ENCODE measurements at regions not wholly inside any gene's neighbourhood (a gene's known extent, or its start where the extent isn't known, plus 50 kb on each side); places are given as distances from the start of the nearest gene placed in this dataset.

GRCh38 chr3:181614878-181615277 lies 96.8 kb upstream of the SOX2 start:
- Histone ChIP-seq H3K4me1 (no peaks in the 10 kb centered on the region), H3K27ac (no peak overlapping the region), H3K27me3 (no peaks in the 10 kb centered on the region), H3K9me3 (no peaks in the 10 kb centered on the region), H3K4me3 (no peak overlapping the region), H3K36me3 (no peaks in the 10 kb centered on the region)
- intact Hi-C loops (cut with DNase I): no loop called here
- DNase-seq (no peak), ATAC-seq (no peak)
- TF ChIP-seq POLR2A (IDR thresholded peaks at IDR 0.05): no peak

GRCh38 chr3:181613813-181614212 lies 97.9 kb upstream of the SOX2 start:
- DNase-seq: no peak
- no peak for ATAC-seq
- Histone ChIP-seq H3K36me3 (no peaks in the 10 kb centered on the region), H3K4me3 (no peak overlapping the region), H3K27me3 (no peaks in the 10 kb centered on the region), H3K4me1 (peaks cover 0 to 2% (median 0%) of the 10 kb centered on the region in 12 donors), H3K27ac (no peak overlapping the region), H3K9me3 (no peaks in the 10 kb centered on the region)
- TF ChIP-seq POLR2A (IDR thresholded peaks at IDR 0.05) (no peak), CTCF (IDR thresholded peaks at IDR 0.05) (no peak)
- intact Hi-C loops (cut with DNase I): no loop called here
- 46 to 60% (median 54%) methylated on average over 1 of the region's 1 CpG for WGBS, 4 donors

- WGBS, 4 donors: 76 to 84% (median 78%) methylated on average over 1 of the region's 1 CpG
- no peak for TF ChIP-seq CTCF (IDR thresholded peaks at IDR 0.05)
- TF ChIP-seq POLR2A (IDR thresholded peaks at IDR 0.05): no peak
- no peaks in the 10 kb centered on the region for H3K27me3 ChIP-seq
- no peak overlapping the region for H3K27ac ChIP-seq
- no peaks in the 10 kb centered on the region for H3K9me3 ChIP-seq
- peaks cover 0 to 3% (median 0%) of the 10 kb centered on the region in 12 donors for H3K4me1 ChIP-seq
- no peak overlapping the region for H3K4me3 ChIP-seq
- intact Hi-C loops (cut with DNase I): no loop called here
- DNase-seq: no peak
- no peak for ATAC-seq
- H3K36me3 ChIP-seq: no peaks in the 10 kb centered on the region
Observed at GRCh38 chr3:181613191-181613590, 98.5 kb upstream of the SOX2 start.

GRCh38 chr3:181610973-181611265 lies 100.8 kb upstream of the SOX2 start:
- Histone ChIP-seq H3K27me3 (no peaks in the 10 kb centered on the region), H3K9me3 (no peaks in the 10 kb centered on the region), H3K4me3 (no peak overlapping the region), H3K4me1 (peaks cover 0 to 3% (median 0%) of the 10 kb centered on the region in 12 donors), H3K36me3 (no peaks in the 10 kb centered on the region), H3K27ac (no peak overlapping the region)
- intact Hi-C loops (cut with DNase I): no loop called here
- 82 to 92% (median 86%) methylated on average over 2 of the region's 2 CpGs for WGBS, 4 donors
- ATAC-seq (no peak), DNase-seq (no peak)
- no peak for TF ChIP-seq CTCF (IDR thresholded peaks at IDR 0.05)
- no peak for TF ChIP-seq POLR2A (IDR thresholded peaks at IDR 0.05)

- TF ChIP-seq CTCF (IDR thresholded peaks at IDR 0.05) (no peak), POLR2A (IDR thresholded peaks at IDR 0.05) (no peak)
- DNase-seq: no peak
- 64 to 74% (median 67%) methylated on average over 4 of the region's 4 CpGs for WGBS, 4 donors
- Histone ChIP-seq H3K4me3 (no peak overlapping the region), H3K4me1 (peaks cover 0 to 3% (median 0%) of the 10 kb centered on the region in 12 donors), H3K9me3 (no peaks in the 10 kb centered on the region), H3K36me3 (no peaks in the 10 kb centered on the region), H3K27ac (no peak overlapping the region), H3K27me3 (no peaks in the 10 kb centered on the region)
- intact Hi-C loops (cut with DNase I): no loop called here
- ATAC-seq: no peak
Observed at GRCh38 chr3:181610083-181610972, 101.4 kb upstream of the SOX2 start.

Data from heart left ventricle (tissue), 16 donors.